NOMO-1 treated with dmso at 0.1 percent for 144 hours (cell line): ENCODE measurements at regions not wholly inside any gene's neighbourhood (a gene's known extent, or its start where the extent isn't known, plus 50 kb on each side); places are given as distances from the start of the nearest gene placed in this dataset.

Source experiments
- DNase-seq: peaks from one replicate; lab custom pipeline; 2025; ENCODE audit not compliant: unreplicated experiment; lab: John Stamatoyannopoulos, UW

DNA sequence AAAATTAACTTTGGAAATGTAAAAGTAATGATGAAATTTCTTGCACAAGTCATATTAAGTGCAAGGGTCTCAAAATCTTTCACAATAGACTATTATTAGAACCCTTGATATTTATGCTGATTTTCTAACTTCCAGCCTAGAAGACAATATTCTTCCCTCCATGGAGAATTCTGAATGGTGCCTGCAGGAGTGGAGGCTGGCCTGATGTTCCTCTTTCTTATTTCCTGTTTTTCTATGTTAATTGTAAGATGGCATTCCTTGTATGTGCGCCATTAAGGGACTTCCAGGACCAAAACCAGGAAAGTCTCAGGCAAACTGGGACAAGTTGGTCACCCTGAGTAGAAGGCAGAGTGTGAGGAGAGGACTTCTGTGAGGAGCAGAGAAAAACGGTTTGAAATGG, 294.9 kb downstream of the DLEU7 start:
- DNase-seq = no peak

GRCh38 chr13:50549221-50549942, 294.1 kb downstream of the DLEU7 start:
- no peak for DNase-seq

- DNase-seq = no peak
Measured at GRCh38 chr13:50550151-50550550, 293.3 kb downstream of the DLEU7 start.

- DNase-seq = no peak
Measured at GRCh38 chr13:50552424-50552966, 291.0 kb downstream of the DLEU7 start.

- no peak for DNase-seq
Measured at GRCh38 chr13:50561739-50562138, 281.8 kb downstream of the DLEU7 start.

- DNase-seq = no peak
Measured at GRCh38 chr13:50566646-50567045, 276.8 kb downstream of the DLEU7 start.

GRCh38 chr13:50572129-50572528, 271.4 kb downstream of the DLEU7 start:
- DNase-seq = no peak

- no peak for DNase-seq
Measured at GRCh38 chr13:50573066-50573465, 270.4 kb downstream of the DLEU7 start.

DNA sequence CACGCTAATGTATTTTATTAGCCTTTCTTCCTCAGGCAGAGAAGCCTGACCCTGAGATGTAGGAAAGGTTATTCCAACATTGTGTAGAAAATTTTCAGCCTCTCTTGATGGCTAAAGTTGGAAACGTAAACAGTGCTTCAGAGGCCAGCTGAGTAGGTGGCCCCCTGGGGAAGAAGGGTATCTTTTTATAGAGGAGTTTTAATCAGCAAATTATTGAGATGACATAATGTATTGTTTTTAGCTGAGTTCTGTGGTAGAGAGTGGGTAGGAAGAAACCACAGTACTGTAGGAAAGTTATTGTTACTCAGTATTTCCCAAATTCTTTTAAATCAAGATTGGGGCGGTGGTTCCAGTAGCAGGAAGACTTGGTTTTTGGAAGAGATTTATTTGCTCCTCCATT, 268.8 kb downstream of the DLEU7 start:
- DNase-seq = no peak

- no peak for DNase-seq
Measured at GRCh38 chr13:50575138-50575537, 268.4 kb downstream of the DLEU7 start.

DNA sequence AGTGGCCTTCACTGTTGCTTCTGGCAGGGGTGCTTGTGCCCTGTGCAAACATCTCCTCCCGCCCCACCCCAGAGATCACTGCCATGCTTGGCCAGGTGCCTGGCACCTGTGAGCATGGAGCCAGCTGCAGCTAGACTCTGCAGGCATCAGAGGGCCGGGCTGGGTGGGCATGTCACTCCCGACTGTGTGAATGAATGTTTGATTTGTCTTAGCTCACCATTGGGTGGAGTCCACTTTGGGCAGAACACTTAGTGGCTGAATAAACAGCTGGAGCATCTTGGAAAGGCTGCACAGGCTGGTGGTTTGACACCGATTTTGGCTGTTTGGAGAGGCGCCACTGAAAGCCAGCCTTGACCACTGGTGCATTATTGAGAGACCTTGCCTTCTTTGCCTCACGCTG, 267.3 kb downstream of the DLEU7 start:
- DNase-seq = no peak

DNA sequence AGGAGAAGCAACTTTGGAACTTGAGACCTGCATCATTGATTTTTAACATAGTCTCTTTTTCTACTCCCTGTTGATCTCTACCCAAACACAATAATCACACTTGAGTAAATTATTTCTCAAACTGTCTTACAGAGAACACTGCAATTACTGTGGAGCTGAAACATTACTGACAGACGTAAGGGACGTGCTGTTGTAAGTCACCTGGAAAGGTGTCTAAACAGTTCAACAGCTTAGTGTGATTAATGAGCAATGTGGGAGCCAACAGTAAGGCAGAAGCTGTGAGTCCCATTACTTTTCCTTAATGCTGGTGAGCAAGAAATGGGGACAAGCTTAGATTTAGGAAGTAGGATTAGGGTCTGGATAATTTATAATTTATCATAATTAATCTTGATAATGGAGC, 265.7 kb downstream of the DLEU7 start:
- DNase-seq = no peak

DNA sequence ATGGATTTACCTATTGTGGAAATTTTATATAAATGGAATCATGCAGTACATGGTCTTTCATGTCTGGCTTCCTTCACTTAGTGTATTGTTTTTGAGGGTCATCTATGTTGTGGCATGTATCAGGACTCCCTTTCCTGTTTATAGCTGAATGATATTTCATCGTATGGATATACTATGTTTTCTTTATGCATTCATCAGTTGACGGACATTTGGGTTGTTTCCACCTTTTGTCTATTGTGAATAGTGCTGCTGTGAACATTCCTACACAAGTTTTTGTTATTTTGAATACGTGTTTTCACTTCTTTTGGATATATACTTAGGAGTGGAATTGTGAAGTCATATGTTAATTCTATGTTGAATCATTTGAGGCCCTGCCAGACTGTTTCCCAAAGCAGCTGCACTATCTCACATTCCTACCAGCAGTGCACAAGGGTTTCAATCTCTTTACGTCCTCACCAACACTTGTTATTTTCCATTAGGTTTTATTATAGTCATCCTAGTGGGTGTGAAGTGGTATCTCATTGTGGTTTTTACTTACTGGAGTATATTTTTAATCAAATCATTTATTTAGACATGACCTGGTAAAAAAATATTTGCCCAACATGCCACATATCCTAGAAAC, 262.7 kb downstream of the DLEU7 start:
- DNase-seq = no peak

- DNase-seq = no peak
Measured at GRCh38 chr13:50581586-50582196, 261.8 kb downstream of the DLEU7 start.

GRCh38 chr13:50584856-50585580, 258.5 kb downstream of the DLEU7 start:
- DNase-seq = no peak

DNA sequence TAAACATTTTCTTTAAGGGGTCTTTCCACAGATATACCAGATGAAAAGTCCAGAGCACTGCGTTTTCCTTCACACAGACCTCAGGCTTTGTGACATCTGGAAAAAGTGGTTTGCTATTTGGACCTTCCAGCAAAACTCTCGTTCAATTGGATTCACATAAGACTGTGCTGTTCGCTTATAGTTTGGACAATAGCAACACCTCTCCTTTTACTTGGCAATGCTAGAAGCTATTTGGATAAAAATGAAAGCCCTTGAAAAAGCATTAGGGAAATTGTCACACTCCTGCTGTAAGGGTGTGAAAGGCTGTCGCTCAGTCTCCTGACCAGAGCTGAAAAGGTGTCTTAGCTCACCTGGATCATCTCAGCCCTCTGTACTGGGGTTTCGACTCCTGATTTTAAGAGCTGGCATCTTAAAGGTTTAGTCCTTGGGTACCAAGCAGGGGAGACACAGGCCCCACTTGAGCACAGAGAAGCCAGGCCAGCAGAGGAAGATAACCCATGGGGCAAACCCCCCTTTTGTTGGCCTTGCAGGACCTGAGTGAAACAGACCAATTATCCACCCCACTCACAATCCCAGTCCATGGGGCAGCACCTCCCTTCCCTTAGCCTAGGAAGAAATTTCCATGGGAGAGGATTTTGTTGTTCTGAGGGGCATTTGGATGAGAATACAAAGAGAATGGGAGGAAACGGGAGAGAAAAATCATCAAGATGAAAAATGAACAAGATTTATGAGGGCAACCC, 257.6 kb downstream of the DLEU7 start:
- no peak for DNase-seq

- DNase-seq = no peak
Measured at GRCh38 chr13:50586414-50587083, 256.9 kb downstream of the DLEU7 start.

- no peak for DNase-seq
Measured at GRCh38 chr13:50587115-50587514, 256.4 kb downstream of the DLEU7 start.

GRCh38 chr13:50587645-50588373, 255.7 kb downstream of the DLEU7 start:
- DNase-seq = no peak
